ENCODE measurements at regions not wholly inside any gene's neighbourhood (a gene's known extent, or its start where the extent isn't known, plus 50 kb on each side); places are given as distances from the start of the nearest gene placed in this dataset.

- TF ChIP-seq EP300 (IDR thresholded peaks at IDR 0.05; ENCODE audit: borderline replicate concordance in 1 of 2, low read depth in 2 of 2, low read length in 2 of 2) (no peak), CTBP2 (IDR thresholded peaks at IDR 0.05; ENCODE audit: borderline replicate concordance, insufficient read depth, insufficient read length, low read length) (no peak), RFX5 (IDR thresholded peaks at IDR 0.05; ENCODE audit: borderline replicate concordance, low read depth, low read length) (no peak), JUND (IDR thresholded peaks at IDR 0.05; ENCODE audit: low read length) (no peak), RNF2 (IDR thresholded peaks at IDR 0.05; ENCODE audit: borderline replicate concordance, low read depth, low read length, missing control alignments, poor library complexity, severe bottlenecking) (no peak)
These were observed 355.9 kb upstream of the ADGRL4 start (continued) for GRCh38 chr1:79362470-79362869.

All from H1 (cell line).